Right lobe of liver (tissue), 6 donors: ENCODE measurements at regions not wholly inside any gene's neighbourhood (a gene's known extent, or its start where the extent isn't known, plus 50 kb on each side); places are given as distances from the start of the nearest gene placed in this dataset.
"Not testable (repeated sequence)": the region's sequence is repeated elsewhere in the genome, so short reads cannot be mapped to it uniquely, and the experiment has no call there.

Experiments
- ATAC-seq, 4 donors: fragments of 200-7000 bp; cut with Tn5 transposase; one replicate each; pipeline ENCODE4 v1.9.1; 2020; ENCODE audit warnings: mild to moderate bottlenecking in 4 of 4, moderate library complexity in 4 of 4
- DNase-seq, 3 donors: peaks; one replicate each; pipeline ENCODE4 v3.0.0-alpha.2; 2020
- H3K27ac ChIP-seq, 3 donors: fragments of 200-600 bp; one replicate each; pipeline ENCODE4 v1.8.0; 2022
- H3K27me3 ChIP-seq, 2 donors: fragments of 200-600 bp; one replicate each; pipeline ENCODE4 v1.8.0; 2022
- H3K36me3 ChIP-seq, 4 donors: fragments of 200-600 bp; sonication (generic) in 1 of 4; one replicate each; pipeline versions ENCODE4 v1.5.1 to v1.8.0; 2017 to 2022; ENCODE audit warnings: control low read depth in 1 of 4
- H3K4me1 ChIP-seq, 4 donors: fragments of 200-600 bp; sonication (generic) in 1 of 4; one replicate each; pipeline versions ENCODE4 v1.5.1 to v1.8.0; 2017 to 2022; ENCODE audit warnings: control low read depth in 1 of 4
- H3K4me3 ChIP-seq, 3 donors: fragments of 200-600 bp; one replicate each; pipeline ENCODE4 v1.8.0; 2022
- H3K9me3 ChIP-seq, 4 donors: fragments of 200-600 bp; sonication (generic) in 1 of 4; one replicate each; pipeline versions ENCODE4 v1.5.1 to v1.8.0; 2017 to 2022; ENCODE audit warnings: control low read depth in 1 of 4
- POLR2A ChIP-seq: fragments of 450-650 bp; IDR thresholded peaks from one replicate; pipeline ENCODE4 v1.6.1; 2017; ENCODE audit warnings: antibody characterized with exemption, mild to moderate bottlenecking
- WGBS: methylation state at CpG from one replicate; pipeline ENCODE4 v1.1.6; 2018; ENCODE audit warnings: low coverage, low lambda C conversion rate; ENCODE audit not compliant: insufficient coverage; ENCODE audit errors: missing lambda C conversion rate; 5-methylcytosine and 5-hydroxymethylcytosine counted together
- intact Hi-C, 2 donors: fragments of 100-400 bp; cut with DNase I; formaldehyde crosslinking; loops; one replicate each; pipeline versions ENCODE4 v1.11.2 to v1.14.1; 2022
- TF ChIP-seq, protein P1 (sequence below), 4 donors: fragments of 200-600 bp in 3 of 4; fragments of 450-650 bp in 1 of 4; IDR thresholded peaks; one replicate each; pipeline versions ENCODE4 v1.5.1 to v1.8.0; 2016 to 2022; ENCODE audit warnings: antibody characterized with exemption in 4 of 4, mild to moderate bottlenecking in 2 of 4
- donor health status: DM: no; HTN: yes; CAD: no.
- donor health status: DM: no; HTN: no; CAD: no.
- donor health status: DM: no; HTN: no; CAD: no.
- donor health status: DM: no; HTN: yes; CAD: no.
- donor health status: DM: no; HTN: yes; CAD: no.

DNA sequence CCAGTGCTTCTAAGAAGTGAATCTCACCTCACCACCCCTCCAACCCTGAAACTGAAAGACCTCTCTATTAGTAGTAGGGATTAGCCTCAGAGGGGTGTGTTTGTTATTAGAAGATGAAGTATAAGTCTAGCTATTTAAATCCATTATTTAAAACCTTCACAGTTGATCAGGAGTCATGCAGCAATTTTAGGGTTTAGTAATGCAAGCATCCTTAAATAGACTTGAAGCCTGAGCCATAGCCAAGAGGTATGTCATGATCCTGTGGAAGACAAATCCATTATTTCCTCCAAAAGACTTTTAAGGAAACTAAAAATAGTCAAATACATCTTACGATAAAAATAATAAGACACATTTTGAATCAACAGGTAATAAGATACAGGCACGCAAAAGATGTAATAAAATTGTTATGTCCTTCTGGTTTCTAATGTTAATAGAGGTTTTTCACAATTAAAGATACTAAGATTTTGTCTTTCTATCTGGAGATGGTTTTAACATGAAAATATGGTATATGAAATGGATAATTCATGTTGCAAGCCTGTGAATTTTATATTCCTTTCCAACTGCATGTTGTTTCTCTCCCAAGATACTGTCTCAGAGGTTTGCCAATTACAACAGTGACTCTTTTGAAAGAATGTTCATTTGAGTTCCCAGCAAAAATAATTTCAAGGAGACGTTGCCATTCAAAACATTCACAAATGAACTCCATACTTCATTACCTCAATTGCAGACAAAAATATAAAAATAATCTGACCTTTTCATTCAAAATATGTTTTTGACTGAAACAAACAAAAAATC is 68.0 kb downstream of the LUZP4 start:
- ATAC-seq (no peak), DNase-seq (no peak)
- Histone ChIP-seq H3K27ac (no peak overlapping the region), H3K4me3 (no peak overlapping the region), H3K27me3 (peaks cover 0 to 4% of the 10 kb centered on the region in 2 donors), H3K36me3 (no peaks in the 10 kb centered on the region), H3K4me1 (no peaks in the 10 kb centered on the region), H3K9me3 (no peaks in the 10 kb centered on the region)
- intact Hi-C loops = no loop called here
- WGBS = 50% methylated on average over 3 of the region's 3 CpGs
- TF ChIP-seq, protein P1, sequence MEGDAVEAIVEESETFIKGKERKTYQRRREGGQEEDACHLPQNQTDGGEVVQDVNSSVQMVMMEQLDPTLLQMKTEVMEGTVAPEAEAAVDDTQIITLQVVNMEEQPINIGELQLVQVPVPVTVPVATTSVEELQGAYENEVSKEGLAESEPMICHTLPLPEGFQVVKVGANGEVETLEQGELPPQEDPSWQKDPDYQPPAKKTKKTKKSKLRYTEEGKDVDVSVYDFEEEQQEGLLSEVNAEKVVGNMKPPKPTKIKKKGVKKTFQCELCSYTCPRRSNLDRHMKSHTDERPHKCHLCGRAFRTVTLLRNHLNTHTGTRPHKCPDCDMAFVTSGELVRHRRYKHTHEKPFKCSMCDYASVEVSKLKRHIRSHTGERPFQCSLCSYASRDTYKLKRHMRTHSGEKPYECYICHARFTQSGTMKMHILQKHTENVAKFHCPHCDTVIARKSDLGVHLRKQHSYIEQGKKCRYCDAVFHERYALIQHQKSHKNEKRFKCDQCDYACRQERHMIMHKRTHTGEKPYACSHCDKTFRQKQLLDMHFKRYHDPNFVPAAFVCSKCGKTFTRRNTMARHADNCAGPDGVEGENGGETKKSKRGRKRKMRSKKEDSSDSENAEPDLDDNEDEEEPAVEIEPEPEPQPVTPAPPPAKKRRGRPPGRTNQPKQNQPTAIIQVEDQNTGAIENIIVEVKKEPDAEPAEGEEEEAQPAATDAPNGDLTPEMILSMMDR (IDR thresholded peaks at IDR 0.05) = no peak
- no peak for TF ChIP-seq POLR2A

DNA sequence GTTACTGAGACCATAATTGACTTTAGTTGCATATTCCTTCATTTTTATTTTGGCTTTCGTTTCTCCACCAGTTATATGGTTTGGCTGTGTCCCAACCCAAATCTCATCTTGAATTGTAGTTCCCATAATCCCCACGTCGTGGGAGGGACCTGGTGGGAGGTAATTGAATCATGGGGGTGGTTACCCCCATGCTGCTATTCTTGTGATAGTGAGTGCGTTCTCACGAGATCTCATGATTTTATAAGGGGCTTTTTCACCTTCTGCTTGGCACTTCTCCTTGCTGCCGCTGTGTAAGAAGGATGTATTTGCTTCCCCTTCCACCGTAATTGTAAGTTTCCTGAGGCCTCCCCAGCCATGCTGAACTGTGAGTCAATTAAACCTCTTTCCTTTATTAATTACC is 70.0 kb downstream of the LUZP4 start:
- H3K36me3 ChIP-seq = not testable (repeated sequence)
- 36% methylated on average over 5 of the region's 7 CpGs for WGBS

DNA sequence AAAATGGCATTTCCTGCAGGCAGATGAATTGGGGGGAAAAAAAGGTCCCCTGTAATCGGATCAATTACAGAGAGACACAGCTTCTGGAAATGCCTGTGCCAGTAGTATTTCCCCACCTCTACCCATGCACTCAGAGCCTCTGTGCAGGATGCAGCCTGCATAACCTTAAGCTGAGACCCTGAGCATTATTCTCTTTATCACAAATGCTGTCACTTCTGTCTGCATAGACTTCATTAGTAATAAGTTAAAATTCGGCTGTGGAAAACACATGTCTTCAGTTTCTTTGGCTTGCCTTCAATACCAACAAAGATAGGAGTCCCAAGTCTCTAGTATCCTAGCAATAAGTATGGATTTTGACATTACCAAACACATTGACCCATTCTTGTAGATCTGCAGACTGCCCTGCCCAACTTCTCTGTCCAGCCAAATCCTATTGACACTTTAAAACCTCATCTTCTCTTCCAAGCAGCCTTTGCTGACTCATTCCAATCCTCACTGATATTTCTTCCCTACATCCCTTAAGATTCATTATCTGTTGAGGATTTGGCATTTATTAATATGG is 70.8 kb downstream of the LUZP4 start:
- no peak for TF ChIP-seq POLR2A
- TF ChIP-seq, protein P1 (IDR thresholded peaks at IDR 0.05) = no peak
- intact Hi-C loops = no loop called here
- H3K27me3 ChIP-seq = peaks cover 0 to 4% of the 10 kb centered on the region in 2 donors
- no peaks in the 10 kb centered on the region for H3K36me3 ChIP-seq
- no peak overlapping the region for H3K27ac ChIP-seq
- H3K4me3 ChIP-seq = no peak overlapping the region
- DNase-seq (no peak), ATAC-seq (no peak)
- 50% methylated on average over 2 of the region's 2 CpGs for WGBS
- no peaks in the 10 kb centered on the region for H3K9me3 ChIP-seq
- H3K4me1 ChIP-seq = no peaks in the 10 kb centered on the region

More for the DNA sequence above, 70.0 kb downstream of the LUZP4 start:
- ATAC-seq, H3K27me3 ChIP-seq, H3K4me3 ChIP-seq, H3K9me3 ChIP-seq, H3K27ac ChIP-seq, H3K4me1 ChIP-seq, intact Hi-C loops, DNase-seq: not testable (repeated sequence)

DNA sequence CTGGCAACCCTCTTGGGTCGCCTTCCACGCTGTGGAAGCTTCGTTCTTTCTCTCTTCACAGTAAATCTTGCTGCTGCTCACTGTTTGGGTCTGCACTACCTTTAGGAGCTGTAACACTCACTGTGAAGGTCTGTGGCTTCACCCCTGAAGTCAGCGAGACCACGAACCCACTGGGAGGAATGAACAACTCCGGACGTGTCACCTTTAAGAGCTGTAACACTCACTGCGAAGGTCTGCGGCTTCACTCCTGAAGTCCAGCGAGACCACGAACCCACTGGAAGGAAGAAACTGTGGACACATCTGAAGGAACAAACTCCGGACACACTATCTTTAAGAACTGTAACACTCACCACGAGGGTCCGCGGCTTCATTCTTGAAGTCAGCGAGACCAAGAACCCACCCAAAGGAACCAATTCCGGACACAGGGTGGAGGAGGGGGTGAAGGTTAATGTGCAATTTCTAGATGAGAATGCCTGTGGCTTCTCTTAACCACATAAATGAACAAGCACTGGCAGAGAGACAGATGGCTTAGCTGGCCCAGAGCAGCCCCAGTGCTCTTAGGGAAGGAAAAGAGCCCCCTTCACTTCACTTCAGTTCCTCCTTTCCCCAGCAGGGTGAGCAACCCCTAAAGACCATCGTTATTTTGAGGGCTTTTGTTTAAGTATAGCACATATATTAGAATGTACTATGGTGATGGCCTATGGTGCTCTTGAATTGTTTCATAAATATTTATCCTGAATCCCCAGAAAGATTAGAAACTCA is 73.0 kb downstream of the LUZP4 start:
- 30% methylated on average over 7 of the region's 18 CpGs for WGBS
- intact Hi-C loops = no loop called here
- DNase-seq (no peak), ATAC-seq (no peak)
- no peak overlapping the region for H3K27ac ChIP-seq
- no peak for TF ChIP-seq POLR2A
- TF ChIP-seq, protein P1 (IDR thresholded peaks at IDR 0.05) = no peak
- peaks cover 0 to 4% of the 10 kb centered on the region in 2 donors for H3K27me3 ChIP-seq
- H3K36me3 ChIP-seq = no peaks in the 10 kb centered on the region
- H3K9me3 ChIP-seq = no peaks in the 10 kb centered on the region
- H3K4me3 ChIP-seq = no peak overlapping the region
- no peaks in the 10 kb centered on the region for H3K4me1 ChIP-seq

DNA sequence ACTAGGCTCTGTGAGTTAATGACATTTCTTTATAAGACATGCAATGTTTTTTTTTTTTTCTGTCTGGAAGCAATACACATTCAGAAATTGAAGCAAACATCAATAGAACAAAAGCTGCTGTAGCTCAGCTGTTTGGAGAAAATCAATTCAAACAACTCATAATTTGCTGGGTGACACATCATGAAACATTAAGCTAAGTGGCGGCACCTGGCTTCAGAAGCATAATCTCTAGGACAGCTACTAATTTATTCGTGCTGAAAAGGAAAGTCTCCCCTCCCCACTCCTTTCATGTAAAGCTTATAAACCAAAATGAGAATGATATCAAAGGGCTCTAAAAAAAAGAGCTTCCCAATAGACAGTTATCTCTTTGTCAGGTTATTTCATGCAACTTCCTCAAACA is 73.9 kb downstream of the LUZP4 start:
- 46% methylated on average over 2 of the region's 2 CpGs for WGBS
- DNase-seq = no peak
- Histone ChIP-seq H3K27ac (no peak overlapping the region), H3K36me3 (no peaks in the 10 kb centered on the region), H3K4me1 (no peaks in the 10 kb centered on the region), H3K9me3 (no peaks in the 10 kb centered on the region), H3K27me3 (peaks cover 0 to 4% of the 10 kb centered on the region in 2 donors), H3K4me3 (no peak overlapping the region)
- TF ChIP-seq, protein P1 (IDR thresholded peaks at IDR 0.05) = no peak
- TF ChIP-seq POLR2A = no peak
- intact Hi-C loops = no loop called here
- ATAC-seq = no peak
